ENCODE measurements at regions not wholly inside any gene's neighbourhood (a gene's known extent, or its start where the extent isn't known, plus 50 kb on each side); places are given as distances from the start of the nearest gene placed in this dataset.

- TF ChIP-seq CTCF (IDR thresholded peaks at IDR 0.05) (no peak), POLR2A (IDR thresholded peaks at IDR 0.05) (no peak)
These were observed 166.5 kb upstream of the PRR16 start for GRCh38 chr5:120297616-120298015.
